ENCODE measurements at regions not wholly inside any gene's neighbourhood (a gene's known extent, or its start where the extent isn't known, plus 50 kb on each side); places are given as distances from the start of the nearest gene placed in this dataset.

GRCh38 chr9:78997296-78997695 is 574.5 kb upstream of the TLE4 start:
- ChIA-PET POLR2A (no interaction called here), CTCF (no interaction called here)
- TF ChIP-seq CTCF (IDR thresholded peaks at IDR 0.05) = no peak
- intact Hi-C loops (cut with micrococcal nuclease) = no loop called here
- DNase-seq = no peak
- H3K4me1 Mint-ChIP-seq = no peaks in the 10 kb centered on the region
- no peaks in the 10 kb centered on the region for H3K27me3 Mint-ChIP-seq
- no peak for ATAC-seq (ENCODE audit: low read depth)
- peaks cover 4% of the 10 kb centered on the region for H3K9me3 Mint-ChIP-seq
- no peaks in the 10 kb centered on the region for H3K36me3 Mint-ChIP-seq (ENCODE audit: low read depth)
- H3K27ac Mint-ChIP-seq = no peak overlapping the region
- no peak overlapping the region for H3K4me3 Mint-ChIP-seq

DNA sequence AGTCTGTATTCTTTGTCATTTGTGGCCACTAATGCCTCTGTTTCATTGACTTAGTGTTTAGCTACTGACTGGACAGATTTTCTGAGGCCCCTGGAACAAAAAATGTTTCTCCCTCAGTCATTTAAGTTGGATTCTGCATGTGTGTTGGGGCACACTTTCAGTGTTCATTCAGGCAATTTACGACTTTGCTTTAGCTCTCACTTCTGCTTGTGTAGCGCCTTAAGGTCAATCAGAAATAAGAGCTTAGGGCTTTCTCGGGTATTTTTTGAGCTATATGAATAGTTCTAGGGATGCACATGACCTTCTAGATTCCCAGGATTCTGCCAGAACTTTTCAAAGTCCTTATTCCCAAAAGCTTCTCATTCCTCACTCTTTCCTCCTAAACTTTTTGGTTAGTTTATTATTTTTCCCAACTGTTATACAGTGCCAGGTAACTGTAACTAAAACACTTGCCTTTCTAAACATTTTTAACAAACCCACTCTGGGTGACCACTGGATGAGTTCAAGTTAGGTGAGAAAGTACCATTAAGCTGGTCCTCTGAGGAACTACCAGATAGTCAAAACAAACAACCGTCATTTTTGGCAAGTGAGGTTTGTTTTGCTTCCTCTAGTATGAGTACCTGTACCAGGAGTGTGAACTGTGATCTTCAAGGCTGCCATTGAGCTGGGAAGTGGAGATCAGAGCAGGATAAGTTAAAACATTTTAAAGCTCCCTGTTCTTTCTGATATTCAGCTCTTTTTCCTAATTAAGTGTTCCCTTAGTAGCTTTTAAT is 571.3 kb upstream of the TLE4 start:
- H3K27me3 Mint-ChIP-seq = peaks cover 3% of the 10 kb centered on the region
- ATAC-seq (ENCODE audit: low read depth) (no peak), DNase-seq (no peak)
- ChIA-PET CTCF (no interaction called here), POLR2A (interaction anchor here (0.6 kb wide), 1 partner anchor 236 kb away, joined by 3 read pairs; no protein-coding TSS in a partner anchor)
- H3K4me1 Mint-ChIP-seq = no peaks in the 10 kb centered on the region
- no peak overlapping the region for H3K4me3 Mint-ChIP-seq
- H3K27ac Mint-ChIP-seq = no peak overlapping the region
- TF ChIP-seq CTCF (IDR thresholded peaks at IDR 0.05) = no peak
- peaks cover 4% of the 10 kb centered on the region for H3K9me3 Mint-ChIP-seq
- intact Hi-C loops (cut with micrococcal nuclease) = no loop called here
- H3K36me3 Mint-ChIP-seq (ENCODE audit: low read depth) = no peaks in the 10 kb centered on the region

DNA sequence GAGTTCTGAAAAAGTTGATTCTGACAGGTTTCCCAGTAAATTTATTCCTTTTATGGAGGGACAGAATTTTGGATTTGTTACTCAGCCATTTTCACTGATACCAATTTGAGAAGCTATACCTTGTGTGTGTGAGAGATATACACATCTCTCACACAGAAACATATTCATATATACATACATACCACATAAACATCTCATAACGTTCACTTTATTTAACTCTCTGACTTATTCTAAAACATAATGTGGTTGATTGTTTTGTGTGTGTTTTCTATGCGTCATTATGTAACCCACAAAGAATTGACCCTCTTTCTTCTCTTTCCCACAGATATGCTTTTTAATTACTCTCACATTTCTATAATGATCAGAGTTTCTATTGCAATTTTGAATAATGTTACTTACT is 570.8 kb upstream of the TLE4 start:
- TF ChIP-seq CTCF (IDR thresholded peaks at IDR 0.05) = no peak
- no peaks in the 10 kb centered on the region for H3K36me3 Mint-ChIP-seq (ENCODE audit: low read depth)
- no peak overlapping the region for H3K4me3 Mint-ChIP-seq
- ChIA-PET CTCF (no interaction called here), POLR2A (interaction anchor here (0.6 kb wide), 1 partner anchor 236 kb away, joined by 3 read pairs; no protein-coding TSS in a partner anchor)
- intact Hi-C loops (cut with micrococcal nuclease) = no loop called here
- DNase-seq = no peak
- H3K9me3 Mint-ChIP-seq = peaks cover 4% of the 10 kb centered on the region
- H3K4me1 Mint-ChIP-seq = no peaks in the 10 kb centered on the region
- peaks cover 3% of the 10 kb centered on the region for H3K27me3 Mint-ChIP-seq
- H3K27ac Mint-ChIP-seq = no peak overlapping the region
- ATAC-seq (ENCODE audit: low read depth) = no peak

GRCh38 chr9:79003514-79003913 is 568.3 kb upstream of the TLE4 start:
- H3K27me3 Mint-ChIP-seq = peaks cover 3% of the 10 kb centered on the region

GRCh38 chr9:79004032-79004431 is 567.7 kb upstream of the TLE4 start:
- peaks cover 4% of the 10 kb centered on the region for H3K9me3 Mint-ChIP-seq
- no peak for ATAC-seq (ENCODE audit: low read depth)
- ChIA-PET POLR2A (no interaction called here), CTCF (no interaction called here)
- H3K4me3 Mint-ChIP-seq = no peak overlapping the region
- no peak for DNase-seq
- no peak overlapping the region for H3K27ac Mint-ChIP-seq
- H3K4me1 Mint-ChIP-seq = peaks cover 9% of the 10 kb centered on the region
- H3K27me3 Mint-ChIP-seq = peaks cover 3% of the 10 kb centered on the region
- intact Hi-C loops (cut with micrococcal nuclease) = no loop called here
- no peak for TF ChIP-seq CTCF (IDR thresholded peaks at IDR 0.05)
- H3K36me3 Mint-ChIP-seq (ENCODE audit: low read depth) = no peaks in the 10 kb centered on the region

More at GRCh38 chr9:79003514-79003913, 568.3 kb upstream of the TLE4 start:
- no peak for TF ChIP-seq CTCF (IDR thresholded peaks at IDR 0.05)
- ATAC-seq (ENCODE audit: low read depth) (no peak), DNase-seq (no peak)
- Mint-ChIP-seq H3K36me3 (ENCODE audit: low read depth) (no peaks in the 10 kb centered on the region), H3K4me1 (peaks cover 6% of the 10 kb centered on the region), H3K4me3 (no peak overlapping the region), H3K9me3 (peaks cover 4% of the 10 kb centered on the region), H3K27ac (no peak overlapping the region)
- intact Hi-C loops (cut with micrococcal nuclease) = no loop called here
- ChIA-PET CTCF (no interaction called here), POLR2A (no interaction called here)
